Vagina (tissue), 2 donors: ENCODE measurements at regions not wholly inside any gene's neighbourhood (a gene's known extent, or its start where the extent isn't known, plus 50 kb on each side); places are given as distances from the start of the nearest gene placed in this dataset.

Experiments used
- DNase-seq, 2 donors: peaks; one replicate each; pipeline ENCODE4 v3.0.0-alpha.2; 2017; ENCODE audit errors: extremely low spot score in 2 of 2
- H3K27ac ChIP-seq: fragments of 200-600 bp; sonication (generic); one replicate; pipeline ENCODE4 v1.5.1; 2019
- H3K27me3 ChIP-seq: fragments of 200-600 bp; sonication (generic); one replicate; pipeline ENCODE4 v1.5.1; 2019
- H3K36me3 ChIP-seq, 2 donors: fragments of 200-600 bp; sonication (generic); one replicate each; pipeline ENCODE4 v1.5.1; 2017 to 2019
- H3K4me1 ChIP-seq: fragments of 200-600 bp; sonication (generic); one replicate; pipeline ENCODE4 v1.5.1; 2019
- H3K4me3 ChIP-seq, 2 donors: fragments of 200-600 bp; sonication (generic); 1 replicate in 1 of 2; 2 replicates in 1 of 2; pipeline ENCODE4 v1.5.1; 2016 to 2019
- H3K9me3 ChIP-seq: fragments of 200-600 bp; sonication (generic); one replicate; pipeline ENCODE4 v1.5.1; 2019
- CTCF ChIP-seq, 3 experiments: fragments of 450-650 bp in 2 of 3; fragments of 200-600 bp in 1 of 3; sonication (generic) in 1 of 3; IDR thresholded peaks; one replicate each; pipeline ENCODE4 v1.5.1; 2017 to 2019; ENCODE audit warnings: antibody characterized with exemption in 3 of 3, mild to moderate bottlenecking in 2 of 3, moderate library complexity in 2 of 3
- POLR2A ChIP-seq, 2 donors: fragments of 450-650 bp; IDR thresholded peaks; one replicate each; pipeline ENCODE4 v1.6.1; 2017; ENCODE audit warnings: antibody characterized with exemption in 2 of 2, mild to moderate bottlenecking in 2 of 2, moderate library complexity in 2 of 2
- POLR2AphosphoS5 ChIP-seq, 2 donors: sonication (generic); formaldehyde crosslinking; IDR thresholded peaks; one replicate each; pipeline ENCODE4 v1.9.0; 2017; ENCODE audit warnings: antibody characterized with exemption in 2 of 2, mild to moderate bottlenecking in 2 of 2, low read depth in 1 of 2; ENCODE audit not compliant: insufficient read depth in 1 of 2
- intact Hi-C: fragments of 100-400 bp; cut with DNase I; formaldehyde crosslinking; loops from one replicate; pipeline ENCODE4 v1.15.1; 2023

GRCh38 chr2:237213315-237214022 is 127.8 kb downstream of the COPS8 start:
- intact Hi-C loops: no loop called here
- TF ChIP-seq POLR2A (IDR thresholded peaks at IDR 0.05): no peak
- no peak for TF ChIP-seq CTCF (IDR thresholded peaks at IDR 0.05)
- TF ChIP-seq POLR2AphosphoS5 (IDR thresholded peaks at IDR 0.05; ENCODE audit: insufficient read depth in 1 of 2, low read depth in 1 of 2): peak; percentile 18 to 60
- H3K36me3 ChIP-seq: no peaks in the 10 kb centered on the region
- no peak overlapping the region for H3K4me3 ChIP-seq
- peaks cover 27% of the 10 kb centered on the region for H3K4me1 ChIP-seq
- DNase-seq: peak in 1 of 2 donors; percentile 87
- H3K27me3 ChIP-seq: no peaks in the 10 kb centered on the region
- H3K27ac ChIP-seq: peak overlapping the region; percentile 80
- H3K9me3 ChIP-seq: no peaks in the 10 kb centered on the region

GRCh38 chr2:237214030-237214675 is 128.5 kb downstream of the COPS8 start:
- DNase-seq: peak in 1 of 2 donors; percentile 82
- TF ChIP-seq POLR2A (IDR thresholded peaks at IDR 0.05) (no peak), CTCF (IDR thresholded peaks at IDR 0.05) (no peak), POLR2AphosphoS5 (IDR thresholded peaks at IDR 0.05; ENCODE audit: insufficient read depth in 1 of 2, low read depth in 1 of 2) (peak in 1 of 2 donors; percentile 7)
- intact Hi-C loops: no loop called here
- Histone ChIP-seq H3K36me3 (no peaks in the 10 kb centered on the region), H3K27me3 (no peaks in the 10 kb centered on the region), H3K4me3 (no peak overlapping the region), H3K27ac (peak overlapping the region; percentile 80), H3K9me3 (no peaks in the 10 kb centered on the region), H3K4me1 (peaks cover 21% of the 10 kb centered on the region)

- DNase-seq: no peak
- Histone ChIP-seq H3K4me3 (no peak overlapping the region), H3K4me1 (peaks cover 20% of the 10 kb centered on the region), H3K27me3 (no peaks in the 10 kb centered on the region), H3K36me3 (no peaks in the 10 kb centered on the region), H3K9me3 (no peaks in the 10 kb centered on the region), H3K27ac (no peak overlapping the region)
- TF ChIP-seq POLR2A (IDR thresholded peaks at IDR 0.05): no peak
- TF ChIP-seq CTCF (IDR thresholded peaks at IDR 0.05): no peak
- no peak for TF ChIP-seq POLR2AphosphoS5 (IDR thresholded peaks at IDR 0.05; ENCODE audit: insufficient read depth in 1 of 2, low read depth in 1 of 2)
- intact Hi-C loops: no loop called here
Observed at GRCh38 chr2:237214963-237215362, 129.3 kb downstream of the COPS8 start.

- Histone ChIP-seq H3K4me3 (no peak overlapping the region), H3K36me3 (no peaks in the 10 kb centered on the region), H3K27me3 (no peaks in the 10 kb centered on the region), H3K27ac (peak overlapping the region; percentile 79), H3K4me1 (peaks cover 23% of the 10 kb centered on the region), H3K9me3 (no peaks in the 10 kb centered on the region)
- DNase-seq: peak in 1 of 2 donors; percentile 77
- TF ChIP-seq POLR2AphosphoS5 (IDR thresholded peaks at IDR 0.05; ENCODE audit: insufficient read depth in 1 of 2, low read depth in 1 of 2) (no peak), POLR2A (IDR thresholded peaks at IDR 0.05) (no peak)
- intact Hi-C loops: no loop called here
Observed at GRCh38 chr2:237217995-237218616, 132.4 kb downstream of the COPS8 start.

- H3K4me3 ChIP-seq: no peak overlapping the region
- H3K9me3 ChIP-seq: no peaks in the 10 kb centered on the region
- intact Hi-C loops: no loop called here
- DNase-seq: no peak
- H3K27ac ChIP-seq: peak overlapping the region; percentile 79
- peaks cover 23% of the 10 kb centered on the region for H3K4me1 ChIP-seq
- H3K27me3 ChIP-seq: no peaks in the 10 kb centered on the region
- no peak for TF ChIP-seq POLR2AphosphoS5 (IDR thresholded peaks at IDR 0.05; ENCODE audit: insufficient read depth in 1 of 2, low read depth in 1 of 2)
- TF ChIP-seq CTCF (IDR thresholded peaks at IDR 0.05): no peak
- TF ChIP-seq POLR2A (IDR thresholded peaks at IDR 0.05): no peak
- no peaks in the 10 kb centered on the region for H3K36me3 ChIP-seq
Observed at GRCh38 chr2:237218756-237219155, 133.1 kb downstream of the COPS8 start.
